ENCODE measurements at regions not wholly inside any gene's neighbourhood (a gene's known extent, or its start where the extent isn't known, plus 50 kb on each side); places are given as distances from the start of the nearest gene placed in this dataset.

DNA sequence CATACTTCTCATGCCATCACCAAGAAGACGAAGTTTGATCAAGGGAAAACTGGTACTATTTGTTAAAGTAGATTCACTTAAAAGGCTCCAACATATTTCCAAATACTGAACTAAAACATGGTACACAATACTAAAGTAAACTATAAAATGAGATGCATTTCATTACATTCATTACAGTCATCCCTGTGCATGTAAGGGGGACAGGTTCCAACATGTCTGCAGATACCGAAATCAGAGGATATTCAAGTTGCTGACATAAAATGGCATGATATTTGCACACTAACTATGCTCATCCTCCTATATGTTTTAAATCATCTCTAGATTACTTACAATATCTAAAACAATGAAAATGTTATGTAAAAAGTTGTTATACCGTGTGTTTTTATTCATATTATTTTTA lies 893.9 kb upstream of the MANEA start:
- WGBS, 4 donors: 73 to 79% (median 77%) methylated on average over 3 of the region's 3 CpGs
- no peaks in the 10 kb centered on the region for H3K36me3 ChIP-seq (replicated peaks in 1 of 2)
- intact Hi-C loops (cut with DNase I): no loop called here
- no peaks in the 10 kb centered on the region for H3K27me3 ChIP-seq
- no peak for DNase-seq
- H3K4me1 ChIP-seq (replicated peaks in 1 of 2): no peaks in the 10 kb centered on the region
- H3K4me3 ChIP-seq: no peak overlapping the region
- TF ChIP-seq POLR2A (IDR thresholded peaks at IDR 0.05) (no peak), CTCF (IDR thresholded peaks at IDR 0.05) (no peak)
- H3K27ac ChIP-seq: no peak overlapping the region
- no peaks in the 10 kb centered on the region for H3K9me3 ChIP-seq (replicated peaks in 1 of 3)

DNA sequence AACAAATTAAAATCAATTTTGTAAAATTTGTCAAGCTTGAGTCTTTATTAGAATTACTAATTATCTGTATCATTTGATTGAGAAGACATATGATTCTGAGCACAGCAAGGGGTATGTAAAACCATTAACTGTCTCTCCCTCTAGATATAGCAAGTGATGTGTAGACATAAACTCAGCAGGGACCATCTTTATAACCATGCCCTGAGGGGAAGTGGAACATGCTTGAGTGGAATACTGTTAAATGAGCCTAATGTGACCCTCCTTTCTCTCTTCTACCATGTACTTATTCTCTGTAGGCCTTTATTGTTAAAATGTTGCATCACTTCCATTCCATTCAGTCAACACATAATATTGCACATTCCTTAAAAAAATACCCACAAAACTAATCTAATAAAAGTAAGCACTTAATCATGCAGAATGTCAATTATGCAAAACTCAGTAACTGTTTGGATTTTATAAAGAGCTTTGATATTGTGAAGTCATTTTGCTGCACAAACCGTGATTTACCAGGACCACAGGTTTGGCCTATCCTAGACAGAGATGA lies 896.6 kb upstream of the MANEA start:
- H3K27ac ChIP-seq: no peak overlapping the region
- WGBS, 4 donors: 84 to 86% (median 85%) methylated on average over 1 of the region's 1 CpG
- intact Hi-C loops (cut with DNase I): no loop called here

GRCh38 chr6:94673251-94673650 lies 904.1 kb upstream of the MANEA start:
- intact Hi-C loops (cut with DNase I): no loop called here
- no peaks in the 10 kb centered on the region for H3K36me3 ChIP-seq (replicated peaks in 1 of 2)
- DNase-seq: no peak
- no peaks in the 10 kb centered on the region for H3K4me1 ChIP-seq (replicated peaks in 1 of 2)
- H3K4me3 ChIP-seq: no peak overlapping the region
- 67 to 100% (median 89%) methylated on average over 1 of the region's 1 CpG for WGBS, 4 donors
- TF ChIP-seq POLR2A (IDR thresholded peaks at IDR 0.05) (no peak), CTCF (IDR thresholded peaks at IDR 0.05) (no peak)
- H3K9me3 ChIP-seq (replicated peaks in 1 of 3): no peaks in the 10 kb centered on the region
- H3K27me3 ChIP-seq: no peaks in the 10 kb centered on the region
- no peak overlapping the region for H3K27ac ChIP-seq

More for the DNA sequence above, 896.6 kb upstream of the MANEA start:
- DNase-seq: no peak
- Histone ChIP-seq H3K9me3 (replicated peaks in 1 of 3) (no peaks in the 10 kb centered on the region), H3K27me3 (no peaks in the 10 kb centered on the region), H3K4me1 (replicated peaks in 1 of 2) (no peaks in the 10 kb centered on the region), H3K4me3 (no peak overlapping the region), H3K36me3 (replicated peaks in 1 of 2) (no peaks in the 10 kb centered on the region)
- TF ChIP-seq CTCF (IDR thresholded peaks at IDR 0.05): no peak
- TF ChIP-seq POLR2A (IDR thresholded peaks at IDR 0.05): no peak

DNA sequence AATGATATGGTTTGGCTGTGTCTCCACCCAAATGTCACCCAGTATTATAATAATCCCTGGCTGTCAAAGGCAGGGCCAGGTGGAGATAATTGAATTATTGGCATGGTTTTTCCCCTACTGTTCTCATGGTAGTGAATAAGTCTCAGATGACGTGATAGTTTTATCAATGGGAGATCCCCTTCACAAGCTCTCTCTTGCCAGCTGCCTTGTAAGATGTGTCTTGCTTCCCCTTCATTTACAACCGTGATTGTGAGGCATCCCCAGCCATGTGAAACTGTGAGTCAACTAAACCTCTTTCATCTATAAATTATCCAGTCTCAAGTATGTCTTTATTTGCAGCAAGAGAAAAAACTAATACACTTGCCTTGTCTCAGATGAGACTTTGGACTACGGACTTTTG lies 907.3 kb upstream of the MANEA start:
- H3K4me1 ChIP-seq (replicated peaks in 1 of 2): no peaks in the 10 kb centered on the region
- H3K27ac ChIP-seq: no peak overlapping the region
- TF ChIP-seq CTCF (IDR thresholded peaks at IDR 0.05) (no peak), POLR2A (IDR thresholded peaks at IDR 0.05) (no peak)
- H3K4me3 ChIP-seq: no peak overlapping the region
- H3K36me3 ChIP-seq (replicated peaks in 1 of 2): no peaks in the 10 kb centered on the region
- intact Hi-C loops (cut with DNase I): no loop called here
- 65 to 82% (median 74%) methylated on average over 3 of the region's 3 CpGs for WGBS, 4 donors
- H3K27me3 ChIP-seq: no peaks in the 10 kb centered on the region
- H3K9me3 ChIP-seq (replicated peaks in 1 of 3): no peaks in the 10 kb centered on the region
- DNase-seq: no peak

Measured in adrenal gland (tissue), 9 donors.